ENCODE measurements at regions not wholly inside any gene's neighbourhood (a gene's known extent, or its start where the extent isn't known, plus 50 kb on each side); places are given as distances from the start of the nearest gene placed in this dataset.

DNA sequence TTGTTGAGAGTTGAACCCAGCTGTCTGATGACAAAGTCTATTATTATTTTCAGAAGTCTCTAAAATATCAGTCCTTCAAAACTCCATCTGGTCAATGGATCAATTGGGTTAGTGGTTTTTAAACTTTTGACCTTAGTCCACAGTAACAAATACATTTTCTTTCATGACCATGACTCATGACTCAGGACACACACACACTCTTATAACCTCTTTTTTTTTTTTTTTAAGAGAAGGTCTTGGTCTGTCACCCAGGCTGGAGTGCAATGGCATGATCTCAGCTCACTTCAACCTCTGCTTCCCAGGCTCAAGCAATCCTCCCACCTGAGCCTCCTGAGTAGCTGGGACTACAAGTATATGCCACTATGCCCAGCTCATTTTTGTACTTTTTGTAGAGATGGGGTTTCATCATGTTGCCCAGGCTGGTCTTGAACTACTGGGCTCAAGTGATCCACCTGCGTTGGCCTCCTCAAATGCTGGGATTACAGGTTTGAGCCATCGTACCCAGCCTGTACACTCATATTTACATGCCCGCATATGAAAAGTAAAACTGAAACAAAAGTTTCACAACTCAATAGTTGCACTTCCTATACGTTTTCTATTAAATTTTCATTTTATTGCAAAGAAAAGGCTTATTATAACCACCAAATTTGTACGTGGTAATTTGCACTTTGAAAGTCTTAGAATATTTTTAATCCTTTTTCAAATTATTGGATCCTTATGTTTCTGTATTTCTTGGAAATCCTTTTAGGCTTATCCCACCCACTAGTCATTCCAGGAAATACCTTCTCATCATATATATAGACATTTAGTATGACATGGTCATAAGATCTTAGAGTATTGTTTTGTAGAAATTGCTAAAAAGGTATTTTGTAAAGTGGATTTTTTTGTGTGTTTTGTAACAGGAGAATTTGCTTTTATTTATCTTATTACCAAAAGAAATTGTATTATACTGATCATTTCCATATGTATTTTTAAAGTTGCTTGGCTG, 199.0 kb downstream of the LPIN1 start:
- Histone ChIP-seq H3K9me3 (ENCODE audit: insufficient read depth, low read length) (no peaks in the 10 kb centered on the region), H3K4me3 (ENCODE audit: low read length) (peak overlapping the region; percentile 29), H3K79me2 (ENCODE audit: low read length) (no peaks in the 10 kb centered on the region), H3K4me1 (ENCODE audit: low read length) (peaks cover 19% of the 10 kb centered on the region), H3K36me3 (replicated peaks; ENCODE audit: low read depth, low read length) (no peaks in the 10 kb centered on the region), H3K27ac (ENCODE audit: low read length) (no peak overlapping the region), H3K9ac (ENCODE audit: low read length) (no peak overlapping the region), H3K4me2 (ENCODE audit: low read length) (peak overlapping the region; percentile 52), H4K20me1 (ENCODE audit: insufficient read depth, low read length) (no peaks in the 10 kb centered on the region), H2AFZ (ENCODE audit: low read depth, low read length) (no peak overlapping the region), H3K27me3 (ENCODE audit: low read depth, low read length) (peaks cover 28% of the 10 kb centered on the region)
- TF ChIP-seq, protein P1, sequence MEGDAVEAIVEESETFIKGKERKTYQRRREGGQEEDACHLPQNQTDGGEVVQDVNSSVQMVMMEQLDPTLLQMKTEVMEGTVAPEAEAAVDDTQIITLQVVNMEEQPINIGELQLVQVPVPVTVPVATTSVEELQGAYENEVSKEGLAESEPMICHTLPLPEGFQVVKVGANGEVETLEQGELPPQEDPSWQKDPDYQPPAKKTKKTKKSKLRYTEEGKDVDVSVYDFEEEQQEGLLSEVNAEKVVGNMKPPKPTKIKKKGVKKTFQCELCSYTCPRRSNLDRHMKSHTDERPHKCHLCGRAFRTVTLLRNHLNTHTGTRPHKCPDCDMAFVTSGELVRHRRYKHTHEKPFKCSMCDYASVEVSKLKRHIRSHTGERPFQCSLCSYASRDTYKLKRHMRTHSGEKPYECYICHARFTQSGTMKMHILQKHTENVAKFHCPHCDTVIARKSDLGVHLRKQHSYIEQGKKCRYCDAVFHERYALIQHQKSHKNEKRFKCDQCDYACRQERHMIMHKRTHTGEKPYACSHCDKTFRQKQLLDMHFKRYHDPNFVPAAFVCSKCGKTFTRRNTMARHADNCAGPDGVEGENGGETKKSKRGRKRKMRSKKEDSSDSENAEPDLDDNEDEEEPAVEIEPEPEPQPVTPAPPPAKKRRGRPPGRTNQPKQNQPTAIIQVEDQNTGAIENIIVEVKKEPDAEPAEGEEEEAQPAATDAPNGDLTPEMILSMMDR (IDR thresholded peaks at IDR 0.05; ENCODE audit: low read depth, low read length) = no peak
- no peak for TF ChIP-seq EZH2phosphoT487 (IDR thresholded peaks at IDR 0.05; ENCODE audit: low read depth)

DNA sequence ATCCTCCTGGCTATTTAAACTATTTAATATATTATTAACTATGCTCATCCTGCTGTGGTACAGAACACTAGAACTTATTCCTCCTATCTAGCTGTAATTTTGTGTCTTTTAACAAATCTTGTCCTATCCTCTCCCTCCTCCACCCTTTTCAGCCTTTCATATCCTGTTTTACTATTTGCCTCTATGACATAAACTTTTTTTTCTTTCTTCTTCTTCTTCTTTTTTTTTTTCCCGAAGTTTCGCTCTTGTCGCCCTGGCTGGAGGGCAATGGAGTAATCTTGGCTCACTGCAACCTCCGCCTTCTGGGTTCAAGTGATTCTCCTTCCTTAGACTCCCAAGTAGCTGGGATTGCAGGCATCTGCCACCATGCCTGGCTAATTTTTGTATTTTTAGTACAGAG, 201.5 kb downstream of the LPIN1 start:
- Histone ChIP-seq H3K4me2 (ENCODE audit: low read length) (no peak overlapping the region), H3K27ac (ENCODE audit: low read length) (no peak overlapping the region), H3K9ac (ENCODE audit: low read length) (no peak overlapping the region), H3K36me3 (replicated peaks; ENCODE audit: low read depth, low read length) (no peaks in the 10 kb centered on the region), H3K79me2 (ENCODE audit: low read length) (no peaks in the 10 kb centered on the region), H2AFZ (ENCODE audit: low read depth, low read length) (no peak overlapping the region), H4K20me1 (ENCODE audit: insufficient read depth, low read length) (no peaks in the 10 kb centered on the region), H3K9me3 (ENCODE audit: insufficient read depth, low read length) (no peaks in the 10 kb centered on the region), H3K4me1 (ENCODE audit: low read length) (peaks cover 19% of the 10 kb centered on the region), H3K27me3 (ENCODE audit: low read depth, low read length) (peaks cover 19% of the 10 kb centered on the region; the same call in 1 of the 2 replicates), H3K4me3 (ENCODE audit: low read length) (no peak overlapping the region)
- TF ChIP-seq EZH2phosphoT487 (IDR thresholded peaks at IDR 0.05; ENCODE audit: low read depth) = no peak
- TF ChIP-seq, protein P1 (IDR thresholded peaks at IDR 0.05; ENCODE audit: low read depth, low read length) = no peak

DNA sequence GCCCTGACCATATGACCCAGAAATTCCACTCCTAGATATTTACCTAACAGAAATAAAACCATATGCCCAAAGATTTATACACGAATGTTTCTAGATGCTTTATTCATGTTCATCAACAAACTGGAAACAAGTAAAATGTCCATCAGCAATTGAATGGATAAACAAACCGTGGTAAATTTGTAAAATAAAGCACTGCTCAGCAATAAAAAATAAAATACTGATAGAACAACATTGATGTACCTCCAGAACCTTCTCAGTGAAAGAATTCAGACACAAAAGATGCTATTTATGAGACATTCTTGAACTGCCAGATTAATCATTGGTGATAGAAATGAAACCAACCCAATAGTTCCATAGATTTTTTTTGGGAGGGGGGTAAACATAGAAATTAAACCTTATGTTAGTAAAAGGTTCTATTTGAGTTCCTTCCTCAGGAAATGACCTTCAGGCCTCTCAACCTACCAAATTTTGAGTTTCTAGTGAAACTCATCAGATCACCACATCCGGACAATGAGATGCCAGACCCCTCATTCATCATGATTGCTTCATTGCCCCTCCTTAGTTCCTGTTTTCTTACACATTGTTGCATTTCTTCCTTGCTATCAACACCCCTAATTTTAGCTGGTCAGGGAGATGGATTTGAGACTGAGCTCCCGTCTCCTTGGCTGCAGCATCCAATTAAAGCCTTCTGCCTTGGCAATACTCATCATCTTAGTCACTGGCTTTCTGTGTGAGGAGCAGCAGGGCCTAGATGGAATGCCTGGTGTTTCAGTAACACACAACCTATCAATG, 203.5 kb downstream of the LPIN1 start:
- TF ChIP-seq, protein P1 (IDR thresholded peaks at IDR 0.05; ENCODE audit: low read depth, low read length) = no peak
- TF ChIP-seq EZH2phosphoT487 (IDR thresholded peaks at IDR 0.05; ENCODE audit: low read depth) = no peak
- H3K36me3 ChIP-seq (replicated peaks; ENCODE audit: low read depth, low read length) = no peaks in the 10 kb centered on the region
- no peaks in the 10 kb centered on the region for H4K20me1 ChIP-seq (ENCODE audit: insufficient read depth, low read length)
- peaks cover 12% of the 10 kb centered on the region for H3K4me1 ChIP-seq (ENCODE audit: low read length)
- no peak overlapping the region for H3K4me2 ChIP-seq (ENCODE audit: low read length)
- H3K27me3 ChIP-seq (ENCODE audit: low read depth, low read length) = peaks cover 27% of the 10 kb centered on the region
- H3K79me2 ChIP-seq (ENCODE audit: low read length) = no peaks in the 10 kb centered on the region
- H2AFZ ChIP-seq (ENCODE audit: low read depth, low read length) = no peak overlapping the region
- no peaks in the 10 kb centered on the region for H3K9me3 ChIP-seq (ENCODE audit: insufficient read depth, low read length)
- H3K27ac ChIP-seq (ENCODE audit: low read length) = no peak overlapping the region
- H3K4me3 ChIP-seq (ENCODE audit: low read length) = no peak overlapping the region
- H3K9ac ChIP-seq (ENCODE audit: low read length) = no peak overlapping the region

DNA sequence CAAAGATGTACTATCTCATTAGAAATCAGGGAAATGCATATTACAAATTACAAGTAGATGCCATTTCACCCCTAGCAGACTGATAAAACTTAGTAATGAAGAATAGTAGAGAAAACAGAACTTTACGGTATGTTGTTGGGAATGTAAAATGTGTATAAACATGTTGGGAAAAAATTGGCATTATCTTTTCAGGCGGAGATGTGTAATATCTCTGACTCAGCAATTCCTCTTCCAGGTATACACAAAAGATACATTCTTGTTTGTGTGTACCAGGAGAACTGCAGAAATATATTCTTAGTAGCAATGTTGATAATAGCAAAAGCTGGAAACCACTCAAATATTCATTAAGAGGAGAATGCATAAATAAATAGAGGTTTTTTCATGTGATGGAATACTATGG, 204.5 kb downstream of the LPIN1 start:
- H3K9me3 ChIP-seq (ENCODE audit: insufficient read depth, low read length) = no peaks in the 10 kb centered on the region
- peaks cover 3% of the 10 kb centered on the region for H3K4me1 ChIP-seq (ENCODE audit: low read length)
- H3K36me3 ChIP-seq (replicated peaks; ENCODE audit: low read depth, low read length) = no peaks in the 10 kb centered on the region
- no peaks in the 10 kb centered on the region for H3K79me2 ChIP-seq (ENCODE audit: low read length)
- peaks cover 36% of the 10 kb centered on the region for H3K27me3 ChIP-seq (ENCODE audit: low read depth, low read length)
- H3K27ac ChIP-seq (ENCODE audit: low read length) = no peak overlapping the region
- H2AFZ ChIP-seq (ENCODE audit: low read depth, low read length) = no peak overlapping the region
- no peak overlapping the region for H3K4me3 ChIP-seq (ENCODE audit: low read length)
- TF ChIP-seq, protein P1 (IDR thresholded peaks at IDR 0.05; ENCODE audit: low read depth, low read length) = no peak
- TF ChIP-seq EZH2phosphoT487 (IDR thresholded peaks at IDR 0.05; ENCODE audit: low read depth) = no peak
- no peak overlapping the region for H3K9ac ChIP-seq (ENCODE audit: low read length)
- H3K4me2 ChIP-seq (ENCODE audit: low read length) = no peak overlapping the region
- H4K20me1 ChIP-seq (ENCODE audit: insufficient read depth, low read length) = no peaks in the 10 kb centered on the region
